ENCODE measurements at regions not wholly inside any gene's neighbourhood (a gene's known extent, or its start where the extent isn't known, plus 50 kb on each side); places are given as distances from the start of the nearest gene placed in this dataset.

GRCh38 chr13:70375718-70376117, 267.5 kb upstream of the KLHL1 start:
- Histone ChIP-seq H2BK12ac (ENCODE audit: low read length in 2 of 2) (no peak overlapping the region), H4K91ac (ENCODE audit: low read length) (no peak overlapping the region), H2BK120ac (ENCODE audit: low read depth, low read length) (no peak overlapping the region), H3K9me3 (ENCODE audit: control insufficient read depth, low read length) (no peaks in the 10 kb centered on the region), H3K14ac (ENCODE audit: low read length in 2 of 2) (no peak overlapping the region), H2BK5ac (ENCODE audit: low read depth, low read length, poor library complexity, severe bottlenecking) (no peak overlapping the region), H3K36me3 (ENCODE audit: control insufficient read depth in 1 of 2, insufficient read depth in 2 of 2, low read depth in 1 of 2, low read length in 2 of 2) (no peaks in the 10 kb centered on the region), H3K9ac (ENCODE audit: low read length) (no peak overlapping the region), H3K27me3 (ENCODE audit: control insufficient read depth in 1 of 2, insufficient read depth in 1 of 2, low read length in 2 of 2) (no peaks in the 10 kb centered on the region), H3K4ac (ENCODE audit: low read depth in 1 of 2, low read length in 2 of 2) (no peak overlapping the region), H2BK15ac (ENCODE audit: low read depth, poor library complexity, severe bottlenecking) (no peak overlapping the region), H3K79me1 (replicated peaks; ENCODE audit: low read length, poor library complexity, severe bottlenecking) (no peaks in the 10 kb centered on the region), H3K4me3 (ENCODE audit: insufficient read depth in 1 of 2, low read depth in 1 of 2, low read length in 2 of 2) (no peak overlapping the region), H3K4me1 (ENCODE audit: control insufficient read depth, insufficient read depth, low read depth, low read length) (no peaks in the 10 kb centered on the region), H3K27ac (ENCODE audit: low read length, poor library complexity, severe bottlenecking) (no peak overlapping the region), H3K23ac (ENCODE audit: low read length in 2 of 2) (no peak overlapping the region), H2AK5ac (ENCODE audit: low read length, severe bottlenecking) (no peak overlapping the region), H3K18ac (ENCODE audit: low read depth in 1 of 2, low read length in 2 of 2) (no peak overlapping the region), H3K4me2 (ENCODE audit: low read length, poor library complexity, severe bottlenecking) (no peak overlapping the region), H4K8ac (ENCODE audit: low read length) (no peak overlapping the region), H2AFZ (ENCODE audit: low read depth, low read length) (no peak overlapping the region)
- 97% methylated on average over 2 of the region's 2 CpGs for WGBS
- DNase-seq: no peak

GRCh38 chr13:70370924-70371323, 262.7 kb upstream of the KLHL1 start:
- no peak for DNase-seq
- no peak overlapping the region for H3K14ac ChIP-seq (ENCODE audit: low read length in 2 of 2)
- H2AFZ ChIP-seq (ENCODE audit: low read depth, low read length): no peak overlapping the region
- H2AK5ac ChIP-seq (ENCODE audit: low read length, severe bottlenecking): no peak overlapping the region
- H3K23ac ChIP-seq (ENCODE audit: low read length in 2 of 2): no peak overlapping the region
- H3K18ac ChIP-seq (ENCODE audit: low read depth in 1 of 2, low read length in 2 of 2): no peak overlapping the region
- no peak overlapping the region for H2BK5ac ChIP-seq (ENCODE audit: low read depth, low read length, poor library complexity, severe bottlenecking)
- no peak overlapping the region for H3K4me3 ChIP-seq (ENCODE audit: insufficient read depth in 1 of 2, low read depth in 1 of 2, low read length in 2 of 2)
- H3K4me1 ChIP-seq (ENCODE audit: control insufficient read depth, insufficient read depth, low read depth, low read length): no peaks in the 10 kb centered on the region
- H3K27me3 ChIP-seq (ENCODE audit: control insufficient read depth in 1 of 2, insufficient read depth in 1 of 2, low read length in 2 of 2): no peaks in the 10 kb centered on the region
- 76% methylated on average over 6 of the region's 6 CpGs for WGBS
- H2BK120ac ChIP-seq (ENCODE audit: low read depth, low read length): no peak overlapping the region
- no peak overlapping the region for H4K8ac ChIP-seq (ENCODE audit: low read length)
- H3K4ac ChIP-seq (ENCODE audit: low read depth in 1 of 2, low read length in 2 of 2): no peak overlapping the region
- H3K36me3 ChIP-seq (ENCODE audit: control insufficient read depth in 1 of 2, insufficient read depth in 2 of 2, low read depth in 1 of 2, low read length in 2 of 2): no peaks in the 10 kb centered on the region
- no peak overlapping the region for H3K27ac ChIP-seq (ENCODE audit: low read length, poor library complexity, severe bottlenecking)
- H3K9me3 ChIP-seq (ENCODE audit: control insufficient read depth, low read length): no peaks in the 10 kb centered on the region
- no peak overlapping the region for H3K4me2 ChIP-seq (ENCODE audit: low read length, poor library complexity, severe bottlenecking)
- H4K91ac ChIP-seq (ENCODE audit: low read length): no peak overlapping the region
- H2BK15ac ChIP-seq (ENCODE audit: low read depth, poor library complexity, severe bottlenecking): no peak overlapping the region
- no peak overlapping the region for H3K9ac ChIP-seq (ENCODE audit: low read length)
- H3K79me1 ChIP-seq (replicated peaks; ENCODE audit: low read length, poor library complexity, severe bottlenecking): no peaks in the 10 kb centered on the region
- no peak overlapping the region for H2BK12ac ChIP-seq (ENCODE audit: low read length in 2 of 2)

DNA sequence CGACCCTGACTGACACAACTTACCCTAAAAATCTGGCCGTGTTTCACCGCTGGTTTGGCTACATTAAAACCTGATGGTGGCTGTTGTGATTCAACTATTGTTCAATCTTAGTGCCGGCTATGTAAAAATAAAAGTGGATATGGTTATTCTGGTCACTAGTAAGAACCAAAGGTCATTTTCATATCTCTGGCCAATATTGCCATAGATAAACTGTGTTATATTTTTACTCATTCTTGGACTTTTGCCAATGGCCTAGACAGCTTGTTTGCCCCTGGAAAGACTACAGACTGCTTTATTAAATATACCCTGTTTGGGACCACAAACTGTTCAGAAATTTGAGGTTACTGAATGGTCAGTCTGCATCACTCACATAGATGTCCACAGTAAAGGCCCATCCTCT, 258.5 kb upstream of the KLHL1 start:
- H3K4ac ChIP-seq (ENCODE audit: low read depth in 1 of 2, low read length in 2 of 2): no peak overlapping the region
- no peak overlapping the region for H2BK15ac ChIP-seq (ENCODE audit: low read depth, poor library complexity, severe bottlenecking)
- WGBS: 81% methylated on average over 3 of the region's 4 CpGs
- H3K27me3 ChIP-seq (ENCODE audit: control insufficient read depth in 1 of 2, insufficient read depth in 1 of 2, low read length in 2 of 2): no peaks in the 10 kb centered on the region
- no peaks in the 10 kb centered on the region for H3K36me3 ChIP-seq (ENCODE audit: control insufficient read depth in 1 of 2, insufficient read depth in 2 of 2, low read depth in 1 of 2, low read length in 2 of 2)
- no peak overlapping the region for H3K27ac ChIP-seq (ENCODE audit: low read length, poor library complexity, severe bottlenecking)
- no peak overlapping the region for H2BK120ac ChIP-seq (ENCODE audit: low read depth, low read length)
- H3K14ac ChIP-seq (ENCODE audit: low read length in 2 of 2): no peak overlapping the region
- H2AFZ ChIP-seq (ENCODE audit: low read depth, low read length): no peak overlapping the region
- no peak overlapping the region for H4K91ac ChIP-seq (ENCODE audit: low read length)
- no peaks in the 10 kb centered on the region for H3K9me3 ChIP-seq (ENCODE audit: control insufficient read depth, low read length)
- no peak overlapping the region for H3K4me2 ChIP-seq (ENCODE audit: low read length, poor library complexity, severe bottlenecking)
- no peak for DNase-seq
- no peaks in the 10 kb centered on the region for H3K4me1 ChIP-seq (ENCODE audit: control insufficient read depth, insufficient read depth, low read depth, low read length)
- no peak overlapping the region for H3K4me3 ChIP-seq (ENCODE audit: insufficient read depth in 1 of 2, low read depth in 1 of 2, low read length in 2 of 2)
- H3K23ac ChIP-seq (ENCODE audit: low read length in 2 of 2): no peak overlapping the region
- H3K9ac ChIP-seq (ENCODE audit: low read length): no peak overlapping the region
- no peak overlapping the region for H2BK5ac ChIP-seq (ENCODE audit: low read depth, low read length, poor library complexity, severe bottlenecking)
- H3K79me1 ChIP-seq (replicated peaks; ENCODE audit: low read length, poor library complexity, severe bottlenecking): no peaks in the 10 kb centered on the region
- H3K18ac ChIP-seq (ENCODE audit: low read depth in 1 of 2, low read length in 2 of 2): no peak overlapping the region
- H2BK12ac ChIP-seq (ENCODE audit: low read length in 2 of 2): no peak overlapping the region
- H2AK5ac ChIP-seq (ENCODE audit: low read length, severe bottlenecking): no peak overlapping the region
- no peak overlapping the region for H4K8ac ChIP-seq (ENCODE audit: low read length)

DNA sequence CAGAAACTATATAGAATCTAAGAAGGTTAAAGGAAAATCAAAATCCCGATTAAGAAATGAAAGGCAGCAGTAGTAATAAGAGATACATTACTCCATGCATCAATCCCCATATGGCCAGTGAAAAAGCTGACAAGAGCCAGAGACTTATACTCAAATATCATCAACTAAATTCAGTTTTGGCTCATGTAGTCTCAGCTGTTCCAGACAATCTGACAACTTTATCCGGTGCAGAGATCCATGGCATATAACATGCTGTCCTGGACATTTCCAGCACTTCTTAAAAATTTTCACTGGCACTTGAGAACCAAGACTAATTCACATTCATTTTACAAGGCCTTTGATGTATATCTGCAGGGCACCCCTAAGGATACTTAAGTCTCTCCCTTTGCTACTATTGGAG, 255.7 kb upstream of the KLHL1 start:
- 98% methylated on average over 2 of the region's 2 CpGs for WGBS
- H3K27ac ChIP-seq (ENCODE audit: low read length, poor library complexity, severe bottlenecking): no peak overlapping the region
- no peak overlapping the region for H2BK120ac ChIP-seq (ENCODE audit: low read depth, low read length)
- no peak for DNase-seq
- H2AFZ ChIP-seq (ENCODE audit: low read depth, low read length): no peak overlapping the region
- no peaks in the 10 kb centered on the region for H3K79me1 ChIP-seq (replicated peaks; ENCODE audit: low read length, poor library complexity, severe bottlenecking)
- H3K4me3 ChIP-seq (ENCODE audit: insufficient read depth in 1 of 2, low read depth in 1 of 2, low read length in 2 of 2): no peak overlapping the region
- H3K18ac ChIP-seq (ENCODE audit: low read depth in 1 of 2, low read length in 2 of 2): no peak overlapping the region
- H3K36me3 ChIP-seq (ENCODE audit: control insufficient read depth in 1 of 2, insufficient read depth in 2 of 2, low read depth in 1 of 2, low read length in 2 of 2): no peaks in the 10 kb centered on the region
- no peak overlapping the region for H3K9ac ChIP-seq (ENCODE audit: low read length)
- no peak overlapping the region for H2AK5ac ChIP-seq (ENCODE audit: low read length, severe bottlenecking)
- H3K9me3 ChIP-seq (ENCODE audit: control insufficient read depth, low read length): no peaks in the 10 kb centered on the region
- H4K8ac ChIP-seq (ENCODE audit: low read length): no peak overlapping the region
- H3K23ac ChIP-seq (ENCODE audit: low read length in 2 of 2): no peak overlapping the region
- no peak overlapping the region for H2BK5ac ChIP-seq (ENCODE audit: low read depth, low read length, poor library complexity, severe bottlenecking)
- no peaks in the 10 kb centered on the region for H3K27me3 ChIP-seq (ENCODE audit: control insufficient read depth in 1 of 2, insufficient read depth in 1 of 2, low read length in 2 of 2)
- H2BK12ac ChIP-seq (ENCODE audit: low read length in 2 of 2): no peak overlapping the region
- no peaks in the 10 kb centered on the region for H3K4me1 ChIP-seq (ENCODE audit: control insufficient read depth, insufficient read depth, low read depth, low read length)
- no peak overlapping the region for H3K4ac ChIP-seq (ENCODE audit: low read depth in 1 of 2, low read length in 2 of 2)
- H2BK15ac ChIP-seq (ENCODE audit: low read depth, poor library complexity, severe bottlenecking): no peak overlapping the region
- H3K4me2 ChIP-seq (ENCODE audit: low read length, poor library complexity, severe bottlenecking): no peak overlapping the region
- H3K14ac ChIP-seq (ENCODE audit: low read length in 2 of 2): no peak overlapping the region
- no peak overlapping the region for H4K91ac ChIP-seq (ENCODE audit: low read length)
